ENCODE measurements at regions not wholly inside any gene's neighbourhood (a gene's known extent, or its start where the extent isn't known, plus 50 kb on each side); places are given as distances from the start of the nearest gene placed in this dataset.
"Not testable (repeated sequence)": the region's sequence is repeated elsewhere in the genome, so short reads cannot be mapped to it uniquely, and the experiment has no call there.

DNA sequence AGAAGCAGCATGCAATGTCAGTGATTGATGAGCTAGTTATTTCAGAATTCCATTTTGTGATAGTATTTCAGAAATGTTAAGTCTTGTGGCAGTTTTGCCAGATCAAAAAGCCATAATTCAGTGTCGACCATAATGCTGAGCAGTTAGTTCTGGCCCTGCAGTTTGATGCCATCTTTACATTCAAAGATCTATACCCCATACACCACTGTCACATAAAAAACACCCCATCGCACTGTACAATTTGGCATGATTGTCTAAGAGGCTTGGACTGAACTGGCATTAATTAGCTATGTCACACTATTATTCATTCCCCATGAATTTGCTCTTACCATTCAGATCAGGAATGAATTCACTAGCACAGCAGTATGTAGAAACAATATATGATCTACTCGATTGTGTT is 127.7 kb upstream of the EPHA3 start:
- DNase-seq = no peak

DNA sequence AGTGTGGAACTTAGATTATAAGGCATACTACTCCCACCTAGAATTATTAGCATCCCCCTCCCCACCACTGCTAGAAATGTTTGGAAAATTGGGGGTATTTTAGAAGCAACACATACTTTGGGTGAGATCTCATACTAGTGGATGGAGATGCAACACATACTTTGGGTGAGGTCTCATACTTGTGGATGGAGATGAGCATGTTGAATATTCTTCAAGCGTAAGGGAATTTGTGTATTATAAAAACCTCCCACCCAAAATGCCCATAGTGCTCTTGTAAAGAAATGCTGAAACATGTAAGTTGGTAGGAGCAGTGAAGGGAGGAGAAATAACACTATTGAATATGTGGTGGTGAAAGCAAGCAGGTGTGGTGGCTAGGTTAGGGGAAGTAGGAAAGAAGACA is 124.0 kb upstream of the EPHA3 start:
- no peak for DNase-seq

DNA sequence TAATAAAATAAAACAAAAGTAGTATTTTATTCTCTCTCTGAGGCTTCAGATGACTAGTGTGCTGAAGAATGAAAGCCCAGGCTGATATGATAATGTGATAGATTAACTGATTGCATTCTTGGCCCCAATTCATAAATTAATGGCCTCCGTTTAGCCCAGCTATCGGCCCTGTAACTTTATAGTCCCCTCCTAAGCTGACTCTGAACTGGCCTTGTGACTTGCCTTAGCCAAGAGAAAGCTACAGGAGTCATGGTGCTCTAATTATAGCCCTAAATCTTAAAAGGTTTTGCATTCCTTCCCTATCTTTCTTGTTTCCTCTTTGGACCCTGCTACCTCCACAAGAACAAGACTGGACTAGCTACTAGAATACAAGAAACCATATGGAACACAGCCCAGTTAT is 123.2 kb upstream of the EPHA3 start:
- no peak for DNase-seq

DNA sequence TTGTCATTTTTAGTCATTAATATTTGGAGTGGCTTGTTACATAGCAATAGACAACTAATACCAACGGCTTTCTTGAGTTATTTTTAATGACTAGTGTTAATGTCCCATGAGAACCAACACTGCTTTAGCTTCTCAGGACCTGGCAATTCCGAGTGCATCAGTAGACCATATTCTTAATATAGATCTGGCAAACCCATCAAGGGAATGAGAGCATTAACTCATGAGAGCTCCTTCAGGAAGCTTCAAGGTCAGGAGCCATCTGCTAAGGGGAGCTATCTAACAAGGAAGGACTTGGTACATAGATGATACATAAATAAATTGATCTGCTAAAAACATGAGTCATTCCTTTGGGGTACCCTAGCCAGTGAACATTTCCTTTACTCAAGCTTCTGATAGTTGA is 122.6 kb upstream of the EPHA3 start:
- no peak for DNase-seq

DNA sequence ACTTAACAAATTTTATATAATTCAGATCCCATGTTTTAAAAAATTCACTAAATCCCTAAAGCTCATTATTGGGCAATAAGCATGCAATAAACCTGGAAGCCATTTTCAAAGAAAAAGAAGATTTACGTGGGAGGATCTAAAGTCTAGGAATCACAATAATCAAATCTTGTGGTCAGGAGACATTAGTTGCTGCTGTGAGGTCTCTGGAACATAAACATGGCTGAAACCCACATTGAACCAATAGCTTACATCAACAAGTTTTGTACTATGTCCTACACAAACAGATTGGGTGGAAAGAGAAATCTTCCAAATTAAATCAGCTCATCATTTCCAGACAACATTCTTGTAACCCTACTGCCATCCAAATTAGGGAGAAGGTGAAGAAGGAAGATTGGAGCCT is 121.9 kb upstream of the EPHA3 start:
- no peak for DNase-seq

DNA sequence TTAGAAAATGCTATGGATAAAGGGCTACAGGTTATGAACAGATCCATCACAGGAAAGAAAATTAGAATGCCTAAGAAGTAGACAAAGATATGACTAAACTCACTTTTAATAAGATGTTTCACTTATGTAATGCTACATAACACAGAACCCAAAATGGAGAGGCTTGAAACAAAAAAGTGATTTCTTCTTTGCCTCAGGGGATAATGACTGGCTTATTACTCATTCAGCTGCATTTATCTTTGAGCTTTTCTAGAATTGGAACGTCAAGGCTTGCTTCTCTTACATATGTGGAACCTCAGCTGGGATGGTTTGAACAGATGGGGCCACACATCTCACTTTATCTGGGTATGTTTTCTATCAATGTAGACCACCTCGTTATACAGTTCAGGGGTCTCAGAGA is 120.6 kb upstream of the EPHA3 start:
- DNase-seq = no peak

DNA sequence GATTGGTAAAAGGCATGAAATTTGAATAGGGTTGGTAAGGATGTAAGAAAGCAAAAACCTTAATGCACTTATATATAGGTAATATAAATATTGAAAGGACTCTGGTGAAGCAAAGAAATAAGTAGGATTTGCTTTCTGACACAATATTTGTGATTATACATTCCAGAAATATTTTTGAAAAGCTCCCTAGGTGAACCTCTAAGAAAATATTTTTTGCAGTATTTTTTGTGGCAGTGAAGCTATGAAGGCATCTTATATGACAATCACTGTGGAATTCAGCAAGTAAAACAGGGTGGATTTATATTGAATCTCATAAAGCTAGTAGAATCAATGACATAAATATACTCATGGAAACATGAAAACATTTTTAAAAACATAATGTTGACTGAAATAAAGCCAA is 119.6 kb upstream of the EPHA3 start:
- DNase-seq = no peak

DNA sequence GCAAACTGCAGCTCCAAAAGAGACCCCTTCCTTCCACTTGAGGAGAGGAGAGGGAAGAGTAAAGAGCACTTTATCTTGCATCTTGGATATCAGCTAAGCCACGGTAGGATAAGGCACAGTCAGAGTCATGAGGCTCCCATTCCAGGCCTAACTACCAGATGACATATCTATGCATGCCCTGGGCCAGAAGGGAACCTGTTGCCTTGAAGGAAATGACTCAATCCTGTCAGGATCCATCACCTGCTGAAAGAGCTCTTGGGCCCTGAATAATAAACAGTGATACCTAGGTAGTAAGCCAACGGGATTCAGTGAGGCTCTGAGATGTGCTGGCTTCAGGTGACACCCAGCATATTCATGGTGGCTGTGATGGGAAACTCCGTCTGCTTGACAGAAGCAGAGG is 118.5 kb upstream of the EPHA3 start:
- no peak for DNase-seq

DNA sequence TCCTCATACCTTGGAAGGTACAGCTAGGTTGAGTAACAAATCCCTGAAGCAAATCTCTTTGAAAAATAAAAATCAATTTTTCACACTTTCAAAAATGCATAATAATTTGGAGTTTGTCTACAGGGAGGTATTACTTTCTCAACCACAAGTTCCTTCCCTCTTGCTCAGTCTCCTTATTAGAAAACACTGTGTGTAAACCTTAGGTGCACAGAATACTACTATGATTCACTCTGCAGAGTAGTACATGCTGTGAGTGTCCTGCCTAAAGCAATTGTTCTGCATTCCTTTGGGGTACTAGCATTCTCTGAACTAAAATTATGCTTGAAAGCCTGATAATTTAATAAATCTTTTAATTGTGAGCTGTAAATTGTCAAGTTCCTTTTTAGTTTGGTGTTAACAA is 115.9 kb upstream of the EPHA3 start:
- no peak for DNase-seq

DNA sequence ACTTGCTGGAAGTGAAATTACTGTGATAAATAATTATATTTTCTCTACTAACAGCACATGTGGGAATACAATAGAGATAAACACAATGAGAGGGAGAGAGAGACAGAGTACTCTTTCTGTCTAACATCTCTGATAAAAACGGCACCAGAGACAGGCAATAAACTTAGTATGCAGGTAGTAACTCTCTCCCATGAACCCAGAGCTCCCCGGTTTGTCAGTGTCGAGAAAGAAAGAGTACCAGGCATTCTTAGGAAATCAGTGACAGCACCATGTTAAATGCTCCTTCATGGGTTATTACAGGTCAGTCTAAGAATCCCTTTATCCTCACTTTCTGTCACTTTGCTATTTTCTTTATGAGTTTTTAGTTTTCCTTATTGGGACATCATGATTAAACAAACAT is 110.7 kb upstream of the EPHA3 start:
- DNase-seq = no peak

DNA sequence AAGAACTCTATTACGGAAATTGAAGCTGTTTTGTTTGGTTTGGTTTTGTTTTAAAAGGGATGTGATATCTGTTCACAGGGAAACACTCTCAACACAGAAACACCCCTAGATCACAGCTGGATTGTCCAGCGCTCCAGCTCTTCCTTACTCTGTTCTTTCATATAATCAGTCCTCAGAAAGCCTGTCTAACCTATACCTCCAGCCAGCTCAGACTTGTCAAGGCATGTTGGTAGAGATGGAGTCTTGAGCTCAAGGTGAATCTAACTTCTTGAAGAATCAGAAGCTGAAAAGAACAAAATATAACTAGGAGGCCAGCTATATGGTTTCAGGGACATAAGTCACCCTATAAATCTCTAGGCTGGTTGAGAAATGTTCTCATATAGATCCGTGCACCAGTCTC is 110.2 kb upstream of the EPHA3 start:
- DNase-seq = no peak

DNA sequence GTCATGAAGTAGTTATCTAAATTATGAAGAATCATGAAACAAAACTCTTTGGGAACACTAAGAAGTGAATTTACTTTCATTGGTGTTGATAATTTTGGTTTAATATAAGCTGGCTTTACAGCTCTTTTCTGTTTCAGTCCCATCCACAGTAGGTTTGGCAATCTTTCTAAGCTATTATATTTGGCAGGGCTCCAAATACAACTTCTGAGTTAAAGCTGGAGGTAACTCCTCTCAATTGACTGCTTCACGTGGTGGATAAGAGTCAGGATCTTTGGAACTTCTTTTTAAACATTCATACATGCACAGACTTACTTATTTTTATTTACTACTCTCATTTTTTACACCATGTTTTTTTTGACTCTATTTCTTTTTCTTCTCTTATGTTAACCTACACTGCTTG is 106.5 kb upstream of the EPHA3 start:
- DNase-seq = no peak

DNA sequence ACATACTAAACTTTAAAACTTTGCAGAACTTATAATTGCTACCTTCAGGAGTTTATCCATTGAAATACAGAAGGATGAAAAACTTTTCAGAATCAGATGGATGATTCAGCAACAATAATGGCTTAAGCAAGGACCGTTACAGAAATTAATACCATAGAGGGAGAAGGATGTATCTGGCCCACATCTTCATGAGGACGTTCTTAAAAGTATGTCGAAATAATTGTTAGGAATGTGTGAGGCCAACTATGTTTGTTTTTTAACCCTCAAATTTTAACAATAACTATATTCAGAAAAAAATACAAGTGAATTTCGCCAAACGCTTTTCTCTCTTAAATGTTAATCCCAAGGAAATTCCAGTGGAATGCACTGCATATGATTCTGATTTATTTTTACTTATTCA is 105.2 kb upstream of the EPHA3 start:
- DNase-seq = no peak

DNA sequence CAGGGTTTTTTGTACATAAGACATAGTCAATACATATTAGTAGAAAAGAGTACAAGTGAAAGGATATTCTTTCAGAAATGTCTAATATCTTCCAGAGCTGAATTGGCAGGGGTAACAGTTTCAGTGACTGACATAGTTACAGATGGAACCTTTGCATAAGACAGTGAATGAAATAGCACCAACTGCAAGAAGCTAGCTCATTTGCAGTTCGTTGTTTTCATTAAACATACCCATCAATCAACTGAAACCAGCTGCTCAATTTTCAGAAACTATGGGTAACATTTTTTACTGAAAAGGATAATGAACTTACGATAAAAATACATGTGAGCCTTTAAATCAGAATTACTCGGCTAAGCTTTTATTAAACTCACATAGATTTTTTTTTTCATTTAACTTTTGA is 93.9 kb upstream of the EPHA3 start:
- no peak for DNase-seq

DNA sequence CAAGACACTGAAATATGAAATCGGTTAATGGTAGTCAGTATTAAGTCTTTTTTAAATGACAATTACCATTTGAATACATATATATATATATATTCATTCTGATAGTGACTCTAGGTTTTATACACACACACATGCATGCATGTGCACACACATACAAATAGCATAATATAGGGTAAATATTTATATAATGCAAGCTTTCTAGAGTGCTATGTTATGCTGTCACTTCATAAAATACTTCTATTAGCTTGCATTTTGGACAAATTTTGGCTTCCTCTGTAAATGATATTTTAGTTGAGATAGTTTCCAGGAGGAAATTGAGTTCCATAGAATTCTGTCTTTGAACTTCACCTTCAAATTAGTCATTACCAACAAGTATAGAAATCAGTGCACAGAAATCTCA is 89.9 kb upstream of the EPHA3 start:
- DNase-seq = no peak

DNA sequence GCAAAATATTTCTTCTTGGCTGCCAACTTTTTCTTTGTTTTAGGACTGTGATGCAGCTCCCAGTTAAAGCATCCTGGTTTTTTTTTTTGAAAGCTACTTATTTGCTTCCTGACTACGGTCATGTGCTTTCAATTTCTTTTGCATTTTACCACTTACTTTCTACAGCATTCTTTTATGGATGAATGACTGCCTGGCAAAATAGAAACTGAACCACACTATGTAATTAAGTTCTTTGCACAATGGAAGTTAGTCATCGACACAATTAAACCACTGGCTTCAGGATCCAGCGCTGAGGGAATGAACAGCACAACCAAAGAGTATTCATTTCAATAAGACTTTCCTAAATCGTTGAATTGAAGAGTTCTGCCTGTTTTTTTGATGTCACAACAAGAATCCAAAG is 82.2 kb upstream of the EPHA3 start:
- no peak for DNase-seq

DNA sequence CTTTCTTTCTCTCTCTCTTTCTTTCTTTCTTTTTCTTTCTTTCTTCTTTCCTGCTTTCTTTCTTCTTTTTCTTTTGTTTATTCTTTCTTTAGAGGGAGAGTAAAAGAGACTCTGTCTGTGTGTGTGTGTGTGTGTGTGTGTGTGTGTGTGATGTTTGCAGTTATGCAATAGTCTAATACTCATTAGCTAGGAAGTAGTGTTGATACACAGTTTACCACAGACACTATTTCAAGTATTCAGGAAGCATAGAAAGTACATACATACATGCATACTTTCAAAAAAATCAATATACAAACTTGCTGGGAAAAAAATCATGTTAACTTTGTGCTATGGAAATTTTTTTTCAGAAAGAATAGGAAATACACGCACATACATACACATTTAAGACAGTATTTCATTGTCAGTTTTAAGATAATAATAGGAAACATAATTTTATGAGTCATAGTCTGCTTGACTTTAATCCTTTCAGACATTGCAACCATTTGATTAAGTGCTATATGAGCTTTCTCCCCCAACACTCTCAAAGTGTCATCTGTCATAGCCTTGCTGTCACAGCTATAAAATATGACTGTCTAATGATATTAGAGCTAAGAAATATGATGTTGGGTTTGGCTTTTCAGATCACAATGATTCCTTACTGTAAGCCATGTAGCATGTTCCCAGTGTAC is 74.9 kb upstream of the EPHA3 start:
- no peak for DNase-seq

DNA sequence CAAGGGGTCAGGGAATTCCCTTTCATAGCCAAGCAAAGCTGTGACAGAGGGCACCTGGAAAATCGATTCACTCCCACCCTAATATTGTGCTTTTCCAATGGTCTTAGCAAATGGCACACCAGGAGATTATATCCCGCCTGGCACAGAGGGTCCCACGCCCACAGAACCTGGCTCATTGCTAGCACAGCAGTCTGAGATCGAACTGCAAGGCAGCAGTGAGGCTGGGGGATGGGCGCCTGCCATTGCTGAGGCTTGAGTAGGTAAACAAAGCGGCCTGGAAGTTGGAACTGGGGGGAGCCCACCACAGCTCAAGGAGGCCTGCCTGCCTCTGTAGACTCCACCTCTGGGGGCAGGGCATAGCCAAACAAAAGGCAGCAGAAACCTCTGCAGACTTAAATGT is 72.7 kb upstream of the EPHA3 start:
- not testable (repeated sequence) for DNase-seq

DNA sequence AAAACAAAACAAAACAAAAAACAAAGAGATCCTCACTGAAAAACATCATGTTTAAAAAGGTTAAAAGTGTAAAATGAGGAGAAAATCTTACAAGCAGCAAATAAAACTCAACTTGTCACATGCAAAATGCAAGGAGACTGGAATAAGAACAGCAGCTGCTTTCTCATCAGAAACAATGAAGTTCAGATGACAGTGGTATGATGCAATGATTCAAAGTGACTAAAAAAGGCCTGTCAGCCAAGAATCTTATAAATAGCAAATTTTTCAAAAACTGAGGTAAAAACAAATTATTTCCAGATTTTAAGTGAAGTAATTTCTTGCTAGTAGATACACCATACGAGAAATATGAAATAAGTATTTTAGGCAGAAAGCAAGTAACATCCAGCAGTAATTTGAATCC is 68.6 kb upstream of the EPHA3 start:
- DNase-seq = no peak

DNA sequence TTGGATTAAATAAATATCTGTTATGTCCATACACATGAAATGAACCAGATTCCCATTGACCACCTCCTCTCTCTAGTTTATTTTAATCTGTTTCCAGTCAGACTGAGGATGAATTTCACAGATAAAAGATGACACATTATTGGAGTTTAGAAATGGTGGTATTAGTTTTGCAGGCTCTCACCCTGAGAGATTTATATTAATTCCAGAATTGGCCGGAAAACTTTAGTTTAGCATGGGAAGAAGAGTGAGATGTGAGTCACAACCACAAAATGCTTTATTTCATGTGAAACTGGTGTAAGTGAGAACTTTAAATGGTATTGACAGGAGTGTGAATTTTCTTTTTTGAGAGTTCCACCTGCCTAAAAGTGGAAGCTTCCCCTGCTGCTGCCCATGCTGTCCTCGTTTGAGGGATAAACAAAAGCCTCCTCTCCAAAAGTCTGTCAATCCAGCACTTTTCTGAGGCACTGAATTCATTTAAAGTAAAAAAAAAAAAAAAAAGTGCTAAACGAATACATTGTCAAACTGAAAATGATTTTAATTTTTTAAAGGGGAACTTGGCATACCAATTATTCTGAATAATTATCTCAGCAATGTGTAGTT is 65.1 kb upstream of the EPHA3 start:
- no peak for DNase-seq

DNA sequence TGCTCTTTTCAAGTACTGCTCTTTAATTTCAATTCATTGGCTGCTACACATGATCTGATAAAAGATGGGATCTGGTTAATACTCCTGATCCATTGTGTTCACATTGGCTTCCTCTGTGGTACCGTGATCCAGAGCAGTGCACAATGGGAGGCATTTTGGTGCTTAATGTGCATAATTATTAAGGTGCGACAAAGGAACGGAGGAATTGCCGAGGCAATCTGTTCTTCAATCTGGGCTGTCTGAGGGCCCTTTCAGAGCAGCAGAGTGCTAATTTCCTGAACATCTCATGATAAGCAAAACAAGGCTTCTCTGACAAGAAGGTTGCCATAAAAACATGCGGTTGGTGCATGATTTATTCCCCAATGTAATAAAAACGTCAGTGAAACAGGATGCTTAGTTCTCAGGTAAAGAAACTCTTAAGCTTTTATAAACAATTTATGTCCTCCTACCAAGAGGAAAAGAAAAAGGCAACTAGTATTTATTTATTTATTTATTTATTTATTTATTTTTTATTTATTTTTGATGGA is 64.0 kb upstream of the EPHA3 start:
- no peak for DNase-seq

DNA sequence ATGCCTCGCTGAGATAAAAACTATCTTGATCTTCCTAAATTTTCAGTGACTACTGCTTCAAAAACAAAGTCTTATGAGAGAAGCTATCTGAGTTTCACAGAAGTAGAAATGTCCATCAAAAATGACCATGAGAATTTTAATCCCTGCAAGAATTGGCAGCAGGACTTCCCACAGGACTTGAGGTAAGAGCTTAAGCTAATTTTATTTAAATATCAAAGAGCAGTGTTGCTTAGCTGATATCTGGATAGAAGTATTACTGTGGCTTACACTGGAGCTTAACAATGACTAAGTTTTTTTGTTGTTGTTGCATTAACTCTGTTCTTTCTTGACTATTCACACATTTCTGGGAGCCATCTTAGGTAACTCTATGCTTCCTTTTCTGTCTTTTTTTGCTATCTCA is 60.8 kb upstream of the EPHA3 start:
- no peak for DNase-seq

DNA sequence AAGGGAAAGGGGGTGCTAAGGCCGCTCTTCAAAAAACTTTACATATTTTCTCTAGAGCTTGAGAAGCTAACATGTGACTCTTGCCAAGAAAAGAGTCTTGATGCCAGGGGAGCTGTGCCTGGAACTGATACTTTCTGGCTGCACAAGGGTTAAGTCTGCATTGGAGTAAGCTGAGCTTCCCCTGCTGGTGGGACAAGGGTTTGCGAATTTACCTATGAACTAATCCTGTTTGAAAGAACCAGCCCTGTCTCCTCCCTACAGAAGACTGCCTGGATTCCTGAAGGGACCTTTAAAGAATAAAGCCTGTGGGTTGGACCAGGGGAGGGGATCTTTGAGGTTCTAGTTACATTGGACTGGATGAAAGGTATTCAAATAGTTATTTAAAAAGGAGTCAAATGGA is 58.3 kb upstream of the EPHA3 start:
- no peak for DNase-seq

DNA sequence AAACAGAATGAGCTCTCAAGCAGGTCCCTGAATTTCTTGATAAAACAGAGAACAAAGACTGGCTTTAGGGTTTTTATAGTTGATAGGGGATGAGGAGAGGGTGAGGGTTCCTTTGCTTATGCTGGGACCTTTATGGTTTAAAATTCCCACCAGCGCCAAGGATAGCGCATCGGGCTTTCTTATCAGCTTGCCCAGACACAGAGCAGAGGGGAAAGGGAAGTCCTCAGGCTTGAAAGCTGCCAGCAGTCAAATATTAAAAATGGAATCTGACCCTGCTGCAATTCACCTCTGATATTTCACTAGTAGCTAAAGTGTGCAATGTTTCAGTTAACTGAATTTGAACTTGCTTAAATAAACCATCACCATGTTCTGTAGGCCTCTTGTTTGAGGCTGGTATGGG is 55.0 kb upstream of the EPHA3 start:
- no peak for DNase-seq

DNA sequence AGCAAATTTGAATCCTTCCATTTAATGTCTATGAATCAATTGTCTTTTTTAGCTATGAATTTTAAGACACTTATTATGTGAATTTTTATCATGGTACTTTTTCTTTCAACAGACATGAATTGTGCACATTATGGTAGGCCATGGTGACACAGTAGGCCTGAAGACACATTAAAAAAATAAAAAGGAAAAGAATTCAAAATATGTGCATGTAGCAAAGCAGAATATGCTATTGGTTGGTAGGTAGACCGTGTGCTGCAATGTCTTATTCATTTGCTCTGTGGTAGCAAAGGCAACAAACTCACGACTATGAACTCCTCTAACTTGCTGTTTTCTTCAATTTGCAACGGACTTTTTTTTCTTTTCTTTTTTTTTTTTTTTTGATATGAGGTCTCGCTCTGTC is 50.0 kb upstream of the EPHA3 start:
- DNase-seq = no peak
